ENCODE measurements at regions not wholly inside any gene's neighbourhood (a gene's known extent, or its start where the extent isn't known, plus 50 kb on each side); places are given as distances from the start of the nearest gene placed in this dataset.

GRCh38 chr18:30743033-30743432 is 299.5 kb downstream of the DSC3 start (continued):
- TF ChIP-seq PRDM15 (CRISPR knock-in tag; IDR thresholded peaks at IDR 0.05) = no peak
- no peak for TF ChIP-seq NFXL1 (IDR thresholded peaks at IDR 0.05; ENCODE audit: borderline replicate concordance)
- no peak for TF ChIP-seq ESRRA (IDR thresholded peaks at IDR 0.05; ENCODE audit: low read length)

- in situ Hi-C loops (cut with MboI) (no loop called here), intact Hi-C loops (cut with micrococcal nuclease; ENCODE audit: unreplicated experiment) (no loop called here)
- Histone ChIP-seq H3K27me3 (replicated peaks in 1 of 2; ENCODE audit: control insufficient read depth in 2 of 2, insufficient read depth in 2 of 2, low read length in 1 of 2) (no peaks in the 10 kb centered on the region), H2AFZ (ENCODE audit: control insufficient read depth, low read depth, low read length) (no peak overlapping the region), H4K20me1 (ENCODE audit: control insufficient read depth, insufficient read depth) (no peaks in the 10 kb centered on the region), H3K9me3 (replicated peaks; ENCODE audit: control insufficient read depth, insufficient read depth, low read length) (no peaks in the 10 kb centered on the region), H3K79me2 (ENCODE audit: control insufficient read depth, insufficient read depth, low read length) (no peaks in the 10 kb centered on the region), H3K9ac (ENCODE audit: control insufficient read depth, insufficient read depth, low read length) (no peak overlapping the region), H3K4me3 (no peak overlapping the region), H3K4me1 (ENCODE audit: control insufficient read depth, insufficient read depth, low read length) (no peaks in the 10 kb centered on the region), H3K27ac (ENCODE audit: control insufficient read depth, insufficient read depth) (no peak overlapping the region), H3K4me2 (ENCODE audit: control insufficient read depth, insufficient read depth) (no peak overlapping the region), H3K36me3 (ENCODE audit: control insufficient read depth in 2 of 2, insufficient read depth in 2 of 2, low read length in 1 of 2) (no peaks in the 10 kb centered on the region)
- no TSS peak for BruUV-seq (replicated peaks)
- ATAC-seq (no peak), FAIRE-seq (no peak), DNase-seq (ENCODE audit: low read depth, low spot score) (no peak)
- 22% methylated on average over 5 of the region's 5 CpGs for WGBS (ENCODE audit: insufficient coverage, insufficient replicate concordance, low lambda C conversion rate, missing lambda C conversion rate)
- ChIA-PET CTCF (no interaction called here), RAD21 (ENCODE audit: unreplicated experiment) (no interaction called here), SMC1A (ENCODE audit: uncharacterized antibody, unreplicated experiment) (interaction anchor here (0.8 kb wide), 1 partner anchor 18 kb away, joined by 3 read pairs; no protein-coding TSS in a partner anchor), POLR2A (no interaction called here)
- no peak for TF ChIP-seq USF1 (IDR thresholded peaks at IDR 0.05; ENCODE audit: borderline replicate concordance, extremely low read length, insufficient read depth, low read depth, low read length)
- TF ChIP-seq IRF3 (IDR thresholded peaks at IDR 0.05) = no peak
- no peak for TF ChIP-seq RAD51 (IDR thresholded peaks at IDR 0.05)
- TF ChIP-seq CBX3 (IDR thresholded peaks at IDR 0.05; ENCODE audit: borderline replicate concordance, low read depth) = no peak
- no peak for TF ChIP-seq NFIC (IDR thresholded peaks at IDR 0.05; ENCODE audit: low read depth, low read length)
- TF ChIP-seq E4F1 (IDR thresholded peaks at IDR 0.05; ENCODE audit: borderline replicate concordance, partially characterized antibody) = no peak
- no peak for TF ChIP-seq RUNX3 (IDR thresholded peaks at IDR 0.05; ENCODE audit: low read length)
- no peak for TF ChIP-seq SUZ12 (IDR thresholded peaks at IDR 0.05; ENCODE audit: unreplicated experiment)
- no peak for TF ChIP-seq POLR2A (IDR thresholded peaks at IDR 0.05; ENCODE audit: low read depth, low read length)
- TF ChIP-seq PAX5 (IDR thresholded peaks at IDR 0.05; ENCODE audit: borderline replicate concordance, low read depth, low read length) = no peak
- no peak for TF ChIP-seq CTCF (IDR thresholded peaks at IDR 0.05 in 2 of 3, conservative IDR thresholded peaks at IDR 0.05 in 1 of 3; ENCODE audit: control insufficient read depth in 2 of 3, extremely low read depth in 1 of 3, insufficient read depth in 1 of 3, low read depth in 3 of 3, low read length in 3 of 3)
Measured at GRCh38 chr18:30730915-30731314, 311.6 kb downstream of the DSC3 start.
